ENCODE measurements at regions not wholly inside any gene's neighbourhood (a gene's known extent, or its start where the extent isn't known, plus 50 kb on each side); places are given as distances from the start of the nearest gene placed in this dataset.
A peak's percentile ranks its signal among the peaks of the same experiment; 100 is the strongest.

DNA sequence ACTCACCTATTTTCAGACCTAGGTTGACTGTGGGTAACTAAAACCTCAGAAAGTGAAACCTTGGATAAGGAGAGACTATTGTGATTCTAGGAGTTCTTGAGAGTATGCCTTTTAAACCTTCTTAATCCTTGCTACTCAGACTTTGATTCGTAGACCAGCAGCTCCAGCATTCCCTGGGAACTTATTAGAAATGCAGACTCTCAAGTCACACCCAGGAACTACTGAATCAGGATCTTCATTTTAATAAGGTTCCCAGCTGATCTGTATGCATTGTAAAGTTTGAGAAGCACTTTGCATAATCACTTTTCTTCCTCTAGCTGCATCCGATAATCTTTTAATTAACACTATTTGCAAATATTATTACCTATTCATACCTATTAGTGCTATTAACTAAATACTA lies 480.3 kb upstream of the KCNMB2 start:
- no peak for DNase-seq (ENCODE audit: low read depth in 3 of 3)

DNA sequence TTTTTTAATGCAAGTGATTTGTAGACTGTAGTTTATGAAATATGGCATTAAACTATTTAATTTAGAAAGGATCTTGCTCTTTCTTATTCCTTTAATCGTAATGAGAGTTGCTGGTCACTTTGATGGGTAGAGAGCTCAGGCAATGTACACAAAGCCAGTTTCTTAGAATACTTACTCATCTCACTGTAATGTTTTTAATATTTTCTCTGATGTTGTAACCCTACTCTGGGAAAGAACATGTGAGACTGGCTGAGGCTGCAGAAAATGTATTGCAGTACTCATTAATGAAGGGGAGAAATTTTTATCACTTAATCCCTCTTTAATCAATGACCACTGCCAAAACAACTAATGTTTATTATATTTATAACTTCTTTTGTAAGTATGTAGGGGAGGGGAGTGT lies 479.4 kb upstream of the KCNMB2 start:
- no peak for DNase-seq (ENCODE audit: low read depth in 3 of 3)

DNA sequence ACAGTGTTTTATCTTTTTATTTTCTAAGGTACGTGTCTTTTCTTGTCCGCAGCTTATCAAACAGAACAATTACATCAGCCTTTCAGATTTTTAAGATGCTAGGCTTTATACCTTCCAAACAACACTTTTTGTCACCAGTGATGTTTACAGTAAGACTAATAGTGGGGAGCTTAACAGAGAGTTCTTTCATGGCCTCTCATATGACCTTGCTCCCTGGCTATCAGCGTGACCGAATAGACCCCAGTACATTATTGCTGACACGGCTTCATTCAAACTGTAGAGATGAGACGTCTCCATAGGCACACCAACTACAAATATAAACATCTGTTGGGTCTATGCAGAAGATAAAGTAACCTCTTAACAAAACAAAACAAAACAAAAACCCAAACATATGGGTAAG lies 477.6 kb upstream of the KCNMB2 start:
- DNase-seq (ENCODE audit: low read depth in 3 of 3), result no peak

DNA sequence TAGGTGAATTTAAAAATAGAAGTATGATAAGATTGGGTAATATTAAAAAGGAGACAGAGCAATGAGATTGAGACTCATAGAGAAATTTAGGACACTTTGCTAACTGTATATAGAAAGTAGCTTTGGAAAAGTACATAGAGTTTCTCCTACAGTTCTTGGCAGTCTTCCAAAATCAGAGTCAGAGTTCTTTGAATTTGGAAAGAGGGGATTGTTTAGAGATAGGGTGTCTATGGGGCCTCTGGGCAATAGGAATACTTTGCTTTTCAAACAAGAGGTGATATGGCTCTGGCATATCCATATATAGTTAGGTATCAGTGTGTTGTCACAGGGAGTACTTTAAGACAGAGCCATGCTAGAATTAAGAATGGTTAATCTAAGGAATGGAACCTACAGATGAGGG lies 477.1 kb upstream of the KCNMB2 start:
- DNase-seq (ENCODE audit: low read depth in 3 of 3), result no peak

DNA sequence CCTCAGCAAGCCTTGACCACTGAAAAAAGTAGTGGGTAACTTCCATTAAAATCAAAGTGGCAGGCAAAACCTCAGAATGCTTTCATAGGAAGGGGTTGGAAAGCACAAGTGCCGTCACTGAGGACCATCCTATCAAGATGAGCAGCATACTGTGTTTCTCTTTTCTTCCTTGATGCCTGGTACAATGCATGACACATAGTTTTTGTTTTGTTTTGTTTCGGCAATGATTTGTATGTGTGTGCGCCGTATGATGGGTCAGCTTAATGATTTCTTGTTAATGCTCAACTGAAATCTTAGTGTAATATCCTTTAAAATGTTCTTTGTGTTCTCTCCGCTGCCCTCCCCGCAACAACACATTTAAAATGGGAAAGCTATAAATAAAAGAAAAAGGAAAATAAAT lies 476.4 kb upstream of the KCNMB2 start:
- DNase-seq (ENCODE audit: low read depth in 3 of 3), result no peak

DNA sequence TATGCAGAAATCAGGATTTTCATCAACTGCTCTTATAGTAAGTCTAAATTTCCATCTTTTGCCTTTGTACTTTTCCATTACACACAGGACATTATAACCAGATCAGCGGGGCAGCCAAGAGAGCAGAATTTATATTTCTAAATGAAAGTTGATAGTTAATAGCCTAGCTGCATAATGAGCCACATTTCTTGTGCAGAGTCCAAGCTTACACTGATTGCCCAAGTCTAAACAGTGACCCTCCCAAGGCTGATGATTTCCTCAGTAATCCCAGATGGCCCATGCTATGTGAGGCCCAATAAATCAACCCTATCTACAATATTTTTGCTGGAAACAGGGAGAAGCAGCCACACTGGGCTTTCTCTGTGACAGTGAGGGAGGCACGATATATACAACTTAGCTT lies 475.8 kb upstream of the KCNMB2 start:
- DNase-seq (ENCODE audit: low read depth in 3 of 3), result no peak

DNA sequence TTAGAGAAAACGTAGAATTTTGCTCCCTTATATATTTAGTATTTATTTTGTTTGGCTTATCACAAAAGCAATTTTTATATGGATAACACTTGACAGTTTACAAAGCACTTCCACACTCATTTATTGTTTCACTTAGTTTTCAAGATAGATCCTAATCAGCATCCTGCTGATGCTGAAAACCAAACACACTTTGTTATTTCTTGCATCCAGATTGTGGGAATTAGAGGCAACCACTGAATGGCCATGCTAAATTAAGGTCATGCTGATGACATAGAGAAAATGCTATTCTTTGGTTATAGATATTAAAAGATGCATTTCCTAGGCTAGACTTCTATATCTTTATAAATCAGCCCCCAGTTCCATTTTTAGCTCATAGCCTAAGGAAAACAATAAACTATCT lies 474.1 kb upstream of the KCNMB2 start:
- DNase-seq (ENCODE audit: low read depth in 3 of 3), result no peak

DNA sequence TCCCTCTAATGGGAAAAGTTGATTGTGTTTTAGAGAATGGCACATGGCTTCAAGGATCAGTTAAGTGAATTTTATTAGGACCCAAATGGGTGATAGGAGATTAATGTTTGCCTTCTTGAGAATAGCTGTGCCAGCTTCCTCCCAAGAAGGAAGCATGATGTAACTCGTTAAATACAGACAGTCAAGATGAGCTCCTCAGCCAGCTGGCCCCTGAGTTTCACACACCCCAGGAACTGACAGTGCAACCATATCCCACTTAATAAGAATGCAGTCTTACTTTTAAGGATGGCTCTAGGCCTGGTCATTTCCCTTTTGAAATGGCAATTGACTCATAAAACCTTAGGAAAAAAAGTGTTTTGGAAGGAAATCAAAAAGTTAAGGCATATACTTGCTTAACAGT lies 472.8 kb upstream of the KCNMB2 start:
- DNase-seq (ENCODE audit: low read depth in 3 of 3), result no peak

DNA sequence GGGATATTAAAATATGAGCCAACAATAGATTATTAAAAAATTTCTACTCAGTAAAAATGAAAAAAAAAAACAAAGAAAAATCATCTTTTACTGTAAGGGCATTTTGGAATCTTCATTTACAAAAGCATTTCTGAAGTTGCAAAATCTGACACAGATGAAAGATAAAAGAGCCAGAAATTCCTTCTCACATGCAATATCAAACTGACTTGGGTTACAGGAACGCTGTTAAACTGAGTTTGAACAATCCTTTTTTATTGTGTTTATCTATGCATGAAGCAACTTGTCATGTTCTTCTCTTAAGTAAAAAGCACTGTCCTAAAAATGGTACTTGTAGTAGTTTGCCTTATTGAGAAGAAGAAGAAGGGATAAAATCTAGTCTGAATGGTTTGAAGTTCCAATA lies 468.5 kb upstream of the KCNMB2 start:
- no peak for DNase-seq (ENCODE audit: low read depth in 3 of 3)

DNA sequence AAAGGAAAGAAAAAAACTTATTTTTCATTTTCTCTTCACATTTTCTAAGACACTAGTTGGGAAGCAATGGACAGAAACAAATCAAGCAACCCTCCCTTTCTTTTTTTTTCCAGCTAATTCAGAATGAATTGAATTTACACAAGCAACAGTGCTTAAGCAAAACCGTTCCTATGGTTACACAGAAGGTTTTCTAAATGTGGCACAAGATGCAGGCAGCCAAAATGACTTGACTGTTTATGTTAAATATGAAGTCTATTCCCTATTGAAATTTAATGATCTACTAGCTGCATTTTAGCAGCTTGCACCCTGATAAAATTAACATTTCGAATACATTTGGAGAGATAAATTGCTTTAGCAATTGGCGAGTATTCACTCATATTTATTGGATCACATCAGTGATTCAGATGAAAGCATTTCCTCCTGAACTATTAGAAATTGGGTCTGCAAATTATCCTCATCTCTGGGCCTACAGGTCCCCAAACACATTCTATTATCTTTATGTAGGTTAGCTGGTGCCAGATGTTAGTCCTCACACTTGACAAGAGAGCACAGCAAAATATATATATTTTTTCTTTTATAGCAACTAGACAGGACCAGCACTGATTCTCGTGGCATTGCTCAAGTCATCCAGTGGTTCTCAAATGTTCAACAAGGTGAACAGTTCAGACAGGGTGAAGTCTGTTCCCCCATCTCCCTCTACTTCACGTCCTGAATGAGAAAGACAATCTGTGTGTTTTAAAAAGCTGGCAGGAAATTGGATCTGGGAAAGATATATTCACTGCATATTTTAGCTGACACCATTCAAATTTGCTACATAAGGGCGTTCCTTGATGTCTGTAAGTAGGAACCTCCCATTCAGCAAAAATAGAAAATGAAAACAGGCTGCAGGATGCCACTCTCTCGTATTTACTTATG lies 463.6 kb upstream of the KCNMB2 start:
- no peak for DNase-seq (ENCODE audit: low read depth in 3 of 3)

DNA sequence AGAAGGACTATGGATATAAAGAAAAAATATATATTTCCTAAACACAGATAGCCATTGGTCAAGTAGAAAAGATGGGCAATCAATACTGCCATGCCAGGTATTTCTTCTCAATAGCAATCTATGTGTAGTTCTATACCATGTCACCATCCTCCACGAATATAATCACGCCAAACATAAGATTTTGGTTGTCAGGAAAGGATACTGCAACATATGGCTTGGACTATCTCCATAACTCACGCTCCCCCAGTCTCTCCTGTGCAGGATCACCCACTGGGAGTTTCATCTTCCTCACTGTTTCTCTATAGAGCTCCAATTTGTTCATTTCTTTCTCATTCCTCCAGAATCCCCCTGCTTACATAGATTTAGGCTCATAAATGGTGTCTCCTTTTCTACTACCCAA lies 462.9 kb upstream of the KCNMB2 start:
- DNase-seq (ENCODE audit: low read depth in 3 of 3), result no peak

DNA sequence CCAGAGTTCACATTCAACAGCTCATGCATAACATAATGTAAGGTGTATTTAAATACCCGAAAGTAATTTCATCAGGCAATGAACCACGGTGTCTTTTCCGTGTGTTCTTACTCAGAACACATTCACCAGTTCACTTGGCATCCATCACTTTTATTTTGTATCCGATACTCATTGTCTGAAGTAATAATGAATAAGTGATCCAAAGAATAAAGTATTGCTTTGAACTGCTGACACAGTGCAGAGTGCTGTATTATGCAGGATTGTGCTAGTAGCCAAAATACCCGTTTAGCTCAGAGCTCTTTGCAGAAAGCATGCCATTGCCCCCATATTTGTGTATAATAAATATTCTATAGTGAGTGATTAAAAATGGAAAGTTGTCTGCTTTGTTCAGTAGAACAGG lies 460.9 kb upstream of the KCNMB2 start:
- DNase-seq (ENCODE audit: low read depth in 3 of 3), result no peak

DNA sequence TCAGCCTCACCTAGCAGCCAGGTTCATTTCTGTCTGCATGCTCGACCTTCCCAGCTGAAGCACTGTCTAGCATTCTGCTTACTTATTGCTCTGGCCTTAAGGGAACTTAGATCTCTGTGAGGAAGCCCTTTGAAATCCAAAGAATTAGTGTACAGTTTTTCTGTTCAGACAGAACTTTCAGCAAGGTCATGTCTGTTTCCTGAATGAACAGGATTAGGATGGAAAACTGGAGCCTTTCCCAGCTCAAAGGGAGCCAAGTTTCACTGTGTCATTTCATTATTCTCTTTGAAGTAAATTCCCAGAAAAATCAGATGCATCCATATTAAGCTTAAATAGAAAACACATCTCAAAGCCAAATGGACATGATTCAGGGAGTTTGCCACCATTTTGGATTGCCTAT lies 457.3 kb upstream of the KCNMB2 start:
- DNase-seq (ENCODE audit: low read depth in 3 of 3), result no peak

DNA sequence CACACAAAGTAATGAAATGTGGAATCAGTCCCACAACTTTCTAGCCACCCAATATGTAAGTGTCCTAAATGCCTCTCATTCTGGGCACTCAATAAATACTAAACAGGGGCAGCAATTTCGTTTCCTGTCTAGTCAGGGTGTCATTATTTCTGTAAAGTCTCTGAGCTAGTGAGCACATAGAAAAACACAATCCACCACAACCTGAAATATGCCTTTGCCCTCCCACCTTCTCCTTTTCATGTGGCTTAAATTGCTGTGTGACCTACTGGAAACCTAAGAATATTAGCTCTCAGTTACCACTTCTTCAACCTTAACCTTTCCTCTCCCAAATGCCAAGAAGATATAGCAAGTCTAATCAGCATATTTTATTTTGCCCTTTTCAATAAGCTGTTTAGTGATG lies 456.3 kb upstream of the KCNMB2 start:
- DNase-seq (ENCODE audit: low read depth in 3 of 3), result no peak

DNA sequence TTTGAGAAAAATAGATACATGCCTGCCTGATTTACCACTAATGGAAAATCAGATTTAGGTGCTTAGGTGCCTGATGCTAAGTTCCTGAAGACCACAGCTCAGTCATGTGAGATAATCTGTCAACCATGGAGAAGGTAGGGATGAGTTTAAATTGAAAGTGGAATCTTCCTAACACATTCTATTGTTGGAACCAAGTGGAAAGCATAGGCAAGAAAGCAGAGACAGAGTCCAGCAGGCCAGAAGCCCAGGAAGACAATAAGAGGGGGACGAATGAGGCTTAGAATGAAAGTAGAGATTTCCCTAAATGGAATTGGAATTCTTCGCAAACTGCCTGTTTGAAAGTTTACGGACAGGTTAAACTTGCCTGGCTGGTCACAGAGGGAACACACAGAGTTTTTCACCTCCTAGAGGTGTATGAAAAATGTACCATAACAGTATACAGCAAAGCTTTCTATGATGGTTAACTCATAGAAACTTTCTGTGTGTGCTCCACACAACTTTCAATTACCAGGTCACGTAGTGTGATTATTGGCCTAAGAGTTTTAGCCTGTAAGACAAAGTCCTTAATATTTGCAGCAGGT lies 453.8 kb upstream of the KCNMB2 start:
- DNase-seq (ENCODE audit: low read depth in 3 of 3), result no peak

DNA sequence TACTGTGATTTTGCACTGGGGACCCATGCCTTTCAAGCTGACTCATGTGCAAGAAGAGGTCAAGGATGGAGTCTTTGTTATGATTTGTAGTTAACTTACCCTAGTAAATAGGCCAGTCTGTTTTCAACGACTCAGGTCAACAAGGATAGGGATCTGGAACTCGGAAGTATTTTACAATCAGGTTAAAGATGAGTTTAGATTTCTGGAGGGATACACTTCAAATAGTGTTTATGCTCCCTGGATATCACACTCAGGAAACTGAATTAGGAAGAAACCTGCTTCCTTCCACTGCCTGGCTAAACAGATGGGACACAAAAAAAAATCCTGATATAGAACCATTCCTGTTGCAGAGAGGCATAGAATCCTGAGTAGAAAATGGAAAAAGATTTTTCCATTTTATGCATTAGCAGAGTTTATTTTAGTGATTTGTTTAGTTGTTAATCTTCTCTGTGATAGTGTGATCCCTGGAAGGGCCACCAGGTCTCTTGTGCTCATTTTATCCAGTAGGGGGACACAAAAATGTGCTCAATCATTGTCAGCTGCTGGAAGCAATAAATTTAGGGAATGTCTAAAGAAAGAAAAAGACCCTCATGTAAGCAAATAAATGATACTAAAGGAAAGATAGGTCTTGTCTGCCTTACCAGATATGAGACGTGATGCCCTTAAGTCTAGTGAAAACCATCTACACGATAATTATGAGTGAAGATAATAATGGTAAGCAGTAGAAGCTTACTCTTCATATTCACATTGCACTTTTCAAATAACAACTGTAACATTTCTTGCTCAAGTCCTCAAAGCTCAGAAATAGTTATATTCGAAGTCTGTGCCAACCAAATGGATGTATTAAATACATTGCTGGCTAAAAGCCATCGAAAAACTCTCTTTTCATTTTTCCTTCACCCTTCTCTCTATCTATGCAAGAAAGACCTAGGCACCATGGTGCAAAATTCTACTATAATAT lies 452.1 kb upstream of the KCNMB2 start:
- DNase-seq (ENCODE audit: low read depth in 3 of 3), result no peak

DNA sequence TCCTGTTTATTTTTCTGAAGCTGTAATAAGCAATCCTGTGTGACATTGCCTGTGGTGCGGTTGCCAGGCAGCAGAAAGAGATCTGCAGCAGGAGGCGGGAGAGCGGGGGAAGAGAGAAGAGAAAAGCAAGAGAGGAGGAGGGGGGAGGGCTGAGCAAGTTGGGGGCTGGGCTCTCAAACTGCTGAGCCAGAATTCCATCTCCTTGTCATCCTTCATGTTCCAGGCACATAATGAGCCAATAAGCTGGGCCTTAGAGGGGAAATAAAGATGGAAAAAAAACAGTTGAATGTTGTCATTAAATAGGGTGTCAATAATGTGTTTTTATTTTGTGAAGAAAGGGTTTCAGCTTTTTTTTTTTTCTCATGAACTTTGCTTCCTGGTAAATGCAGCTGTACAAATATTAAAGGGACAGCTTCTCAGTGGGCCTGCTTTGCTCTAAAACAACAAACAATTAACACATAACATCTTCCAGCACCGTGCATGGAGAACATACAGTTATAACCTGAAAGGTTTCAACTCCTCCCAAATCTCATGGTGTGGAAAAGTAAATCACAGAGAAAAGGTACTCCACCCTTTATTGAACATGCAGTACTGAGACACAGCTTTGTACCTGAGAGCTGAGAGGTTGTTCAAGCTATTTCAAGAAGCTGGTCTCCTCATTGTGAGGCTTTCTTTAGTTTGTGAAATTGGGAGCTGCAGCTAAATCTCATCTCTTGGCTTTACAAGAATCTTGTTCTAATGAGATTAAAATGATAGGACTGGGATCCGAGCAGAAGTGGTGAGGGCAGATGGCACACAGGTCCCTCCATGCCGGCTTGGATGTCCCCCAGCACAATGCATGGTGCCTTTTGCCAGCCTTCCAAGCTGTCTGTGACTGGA lies 451.1 kb upstream of the KCNMB2 start:
- DNase-seq (ENCODE audit: low read depth in 3 of 3), result peak in 2 of 3 donors; percentile 4 to 10

DNA sequence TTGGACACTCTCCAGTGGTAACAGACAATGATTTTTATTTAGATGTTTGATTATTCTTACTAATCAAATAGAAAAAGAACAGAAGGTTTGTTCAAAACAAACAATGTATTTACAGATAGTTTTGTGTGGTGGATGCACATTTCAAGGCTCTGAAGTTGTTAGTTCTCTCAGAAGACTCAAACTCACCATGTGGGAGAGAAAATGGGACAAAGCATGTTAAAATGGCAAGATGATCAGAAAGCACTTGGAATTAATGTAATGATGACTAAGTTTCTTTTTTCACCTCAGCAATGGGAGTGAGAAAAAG lies 450.5 kb upstream of the KCNMB2 start:
- DNase-seq (ENCODE audit: low read depth in 3 of 3), result no peak

DNA sequence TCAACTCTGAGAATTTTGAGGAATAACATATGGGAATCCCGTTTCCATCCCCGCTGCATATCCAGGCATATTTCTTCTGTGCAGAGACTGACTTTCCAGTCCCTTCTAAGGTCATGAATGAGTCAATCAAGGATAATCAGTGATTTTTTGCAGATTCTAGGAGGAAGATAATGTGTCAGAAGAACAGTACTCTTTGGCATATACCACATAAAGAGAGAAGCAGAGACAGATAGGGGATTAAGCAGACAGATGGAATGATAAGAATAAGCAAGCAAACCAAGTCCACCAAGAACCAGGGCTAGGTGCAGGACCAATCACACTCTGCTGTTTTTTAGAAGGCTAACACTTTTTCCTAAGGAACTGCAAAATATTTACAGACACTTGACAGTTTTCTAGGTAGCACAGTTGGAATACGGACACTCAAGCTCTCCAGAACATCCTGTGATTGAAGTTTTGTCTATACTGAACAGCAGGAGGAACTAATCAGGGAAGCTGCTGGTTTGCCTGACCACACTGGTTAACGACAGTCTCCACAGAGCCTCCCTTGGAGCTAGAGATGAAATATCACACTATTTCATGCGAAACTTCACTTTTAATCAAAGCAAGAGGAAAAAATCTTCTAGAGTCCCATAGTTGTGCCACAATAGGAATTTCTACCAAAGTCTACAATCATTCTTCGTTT lies 450.0 kb upstream of the KCNMB2 start:
- no peak for DNase-seq (ENCODE audit: low read depth in 3 of 3)

DNA sequence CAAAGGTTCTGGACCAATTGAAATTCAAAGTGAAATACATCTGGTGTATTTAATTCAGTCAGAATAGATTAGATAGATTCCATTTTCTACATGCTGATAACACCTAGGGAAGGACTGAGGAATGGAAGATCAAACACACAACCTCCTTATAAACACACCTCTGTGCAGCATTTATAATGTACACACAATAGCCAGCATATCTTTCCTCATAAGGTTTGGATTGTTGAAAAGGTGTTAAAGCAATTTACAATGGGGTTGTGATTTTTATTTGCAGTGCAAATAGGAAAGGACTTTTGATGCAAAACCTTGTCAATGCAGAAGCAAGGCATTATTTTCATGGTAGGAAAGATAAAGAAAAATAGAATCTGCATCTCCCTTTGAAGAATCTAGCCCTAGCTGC lies 448.9 kb upstream of the KCNMB2 start:
- DNase-seq (ENCODE audit: low read depth in 3 of 3), result no peak

DNA sequence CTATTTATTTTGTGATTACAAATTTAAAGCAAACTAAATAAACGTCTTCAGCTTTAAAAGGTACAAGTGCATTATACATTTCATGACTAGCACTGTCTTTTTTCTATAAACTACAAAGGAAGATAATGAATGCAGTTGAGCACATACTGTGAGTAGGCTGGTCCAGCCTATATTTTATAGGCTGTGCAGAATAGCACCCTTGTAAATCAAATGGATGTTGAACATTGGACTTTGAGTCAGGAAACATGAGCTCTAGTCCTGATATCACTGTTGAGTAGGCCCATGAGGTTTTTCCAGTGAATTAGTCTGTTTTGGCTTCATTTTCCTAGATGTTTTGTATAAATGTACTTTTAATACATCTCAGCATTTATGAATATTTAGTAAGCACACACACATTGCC lies 447.3 kb upstream of the KCNMB2 start:
- no peak for DNase-seq (ENCODE audit: low read depth in 3 of 3)
